LNCaP clone FGC (cell line): ENCODE measurements at regions not wholly inside any gene's neighbourhood (a gene's known extent, or its start where the extent isn't known, plus 50 kb on each side); places are given as distances from the start of the nearest gene placed in this dataset.

Source experiments
- DNase-seq: peaks from one replicate; pipeline ENCODE4 v3.0.0-alpha.2; 2011; ENCODE audit warnings: low read depth
- H3K4me3 ChIP-seq: 2 replicates; pipeline ENCODE4 v1.5.1; 2011; ENCODE audit warnings: mild to moderate bottlenecking, low read depth, low read length, control low read depth
- TF ChIP-seq, protein P1 (sequence below): IDR thresholded peaks from 2 replicates; pipeline ENCODE4 v1.5.1; 2012; ENCODE audit warnings: mild to moderate bottlenecking; ENCODE audit not compliant: control insufficient read depth, insufficient read depth; ENCODE audit errors: extremely low read depth

- TF ChIP-seq, protein P1, sequence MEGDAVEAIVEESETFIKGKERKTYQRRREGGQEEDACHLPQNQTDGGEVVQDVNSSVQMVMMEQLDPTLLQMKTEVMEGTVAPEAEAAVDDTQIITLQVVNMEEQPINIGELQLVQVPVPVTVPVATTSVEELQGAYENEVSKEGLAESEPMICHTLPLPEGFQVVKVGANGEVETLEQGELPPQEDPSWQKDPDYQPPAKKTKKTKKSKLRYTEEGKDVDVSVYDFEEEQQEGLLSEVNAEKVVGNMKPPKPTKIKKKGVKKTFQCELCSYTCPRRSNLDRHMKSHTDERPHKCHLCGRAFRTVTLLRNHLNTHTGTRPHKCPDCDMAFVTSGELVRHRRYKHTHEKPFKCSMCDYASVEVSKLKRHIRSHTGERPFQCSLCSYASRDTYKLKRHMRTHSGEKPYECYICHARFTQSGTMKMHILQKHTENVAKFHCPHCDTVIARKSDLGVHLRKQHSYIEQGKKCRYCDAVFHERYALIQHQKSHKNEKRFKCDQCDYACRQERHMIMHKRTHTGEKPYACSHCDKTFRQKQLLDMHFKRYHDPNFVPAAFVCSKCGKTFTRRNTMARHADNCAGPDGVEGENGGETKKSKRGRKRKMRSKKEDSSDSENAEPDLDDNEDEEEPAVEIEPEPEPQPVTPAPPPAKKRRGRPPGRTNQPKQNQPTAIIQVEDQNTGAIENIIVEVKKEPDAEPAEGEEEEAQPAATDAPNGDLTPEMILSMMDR, result no peak
- DNase-seq, result no peak
These were observed 130.8 kb downstream of the HMX1 start for GRCh38 chr4:8740666-8741395.

DNA sequence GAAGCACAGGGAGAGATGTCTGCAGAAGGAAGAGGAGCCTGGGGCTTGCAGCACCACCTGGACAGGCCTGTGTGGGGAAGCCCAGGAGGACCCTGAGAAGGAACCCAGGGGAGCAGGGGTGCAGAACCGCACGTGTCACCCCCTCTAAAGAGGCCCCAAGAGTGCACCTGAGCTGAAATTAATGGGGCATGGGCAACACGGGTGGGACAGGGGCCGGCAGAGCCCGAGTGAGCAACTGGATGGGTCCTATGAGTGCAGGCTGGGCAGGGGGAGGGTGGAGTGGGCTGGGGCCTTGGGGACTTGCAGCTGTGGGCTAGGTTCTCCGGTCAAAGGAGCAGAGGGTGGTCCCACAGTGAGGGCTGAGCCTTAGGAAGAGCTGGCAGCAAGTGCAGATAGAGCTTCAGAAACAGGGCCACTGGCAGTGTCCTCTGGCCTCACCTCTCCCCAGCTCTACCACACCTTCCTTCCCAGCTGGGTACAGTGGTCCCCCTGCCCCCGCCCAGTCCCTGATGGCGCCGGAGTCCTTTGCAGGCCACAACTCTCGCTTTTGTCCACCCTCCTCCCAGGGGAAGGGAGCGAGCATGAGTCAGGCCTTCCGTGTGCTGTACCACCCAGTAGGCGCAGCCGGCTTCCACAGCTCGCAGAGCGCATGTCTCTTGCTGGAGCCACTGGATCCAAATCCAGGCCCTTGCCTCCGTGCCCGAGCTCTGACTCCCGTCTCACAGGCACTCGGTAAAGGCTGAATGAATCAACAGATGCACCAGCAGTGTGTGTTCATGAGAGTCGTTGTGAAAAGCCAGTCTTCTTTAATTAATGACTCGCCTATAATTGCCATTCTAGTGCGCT lies 131.6 kb downstream of the HMX1 start:
- no peak for DNase-seq
- H3K4me3 ChIP-seq, result no peak overlapping the region
- TF ChIP-seq, protein P1, result no peak

More at GRCh38 chr4:8740666-8741395, 130.8 kb downstream of the HMX1 start:
- no peak overlapping the region for H3K4me3 ChIP-seq

DNA sequence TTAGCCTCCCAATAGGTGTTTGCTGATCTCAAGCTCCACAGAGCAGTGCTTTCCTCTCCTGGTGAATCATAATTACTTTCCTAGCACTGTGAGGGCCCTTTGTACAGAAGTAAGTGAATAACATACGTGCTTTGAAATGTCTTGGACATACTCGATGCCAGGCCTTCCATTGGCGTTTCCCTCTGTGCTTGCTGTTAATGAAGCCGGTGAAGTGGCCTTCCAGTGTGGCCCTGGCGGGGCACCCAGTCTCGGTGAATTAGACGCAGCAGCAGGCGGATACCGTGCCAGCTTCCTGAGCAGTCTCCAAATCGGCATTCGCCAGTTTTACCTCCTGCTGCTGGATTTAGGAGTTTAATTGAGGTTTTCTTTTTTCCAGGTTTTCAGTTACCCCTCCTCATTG lies 132.3 kb downstream of the HMX1 start:
- no peak overlapping the region for H3K4me3 ChIP-seq
- DNase-seq, result no peak
- TF ChIP-seq, protein P1, result no peak

DNA sequence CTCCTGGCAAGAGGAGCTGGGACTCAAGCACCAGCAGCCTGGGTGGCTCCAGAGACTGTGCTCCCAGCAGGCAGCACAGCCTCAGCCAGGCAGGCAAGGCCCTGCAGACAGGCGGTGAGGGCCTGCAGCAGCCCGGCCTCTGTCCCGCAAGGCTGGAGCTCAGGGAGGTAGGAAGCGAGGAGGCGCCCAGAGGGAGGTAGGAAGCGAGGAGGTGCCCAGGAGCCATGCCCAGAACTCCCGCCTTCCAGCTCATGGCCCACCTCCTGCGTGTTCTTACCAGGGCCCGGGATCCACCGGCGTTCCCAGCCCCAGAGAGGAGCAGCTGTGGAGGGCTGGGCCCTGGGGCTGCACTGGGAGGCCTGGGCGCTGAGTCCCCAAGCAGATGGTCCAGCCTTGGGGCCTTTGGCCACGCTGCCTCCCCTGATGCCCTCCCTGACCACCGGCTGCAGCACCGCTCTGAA lies 133.1 kb downstream of the HMX1 start:
- no peak overlapping the region for H3K4me3 ChIP-seq
- TF ChIP-seq, protein P1, result no peak
- no peak for DNase-seq

DNA sequence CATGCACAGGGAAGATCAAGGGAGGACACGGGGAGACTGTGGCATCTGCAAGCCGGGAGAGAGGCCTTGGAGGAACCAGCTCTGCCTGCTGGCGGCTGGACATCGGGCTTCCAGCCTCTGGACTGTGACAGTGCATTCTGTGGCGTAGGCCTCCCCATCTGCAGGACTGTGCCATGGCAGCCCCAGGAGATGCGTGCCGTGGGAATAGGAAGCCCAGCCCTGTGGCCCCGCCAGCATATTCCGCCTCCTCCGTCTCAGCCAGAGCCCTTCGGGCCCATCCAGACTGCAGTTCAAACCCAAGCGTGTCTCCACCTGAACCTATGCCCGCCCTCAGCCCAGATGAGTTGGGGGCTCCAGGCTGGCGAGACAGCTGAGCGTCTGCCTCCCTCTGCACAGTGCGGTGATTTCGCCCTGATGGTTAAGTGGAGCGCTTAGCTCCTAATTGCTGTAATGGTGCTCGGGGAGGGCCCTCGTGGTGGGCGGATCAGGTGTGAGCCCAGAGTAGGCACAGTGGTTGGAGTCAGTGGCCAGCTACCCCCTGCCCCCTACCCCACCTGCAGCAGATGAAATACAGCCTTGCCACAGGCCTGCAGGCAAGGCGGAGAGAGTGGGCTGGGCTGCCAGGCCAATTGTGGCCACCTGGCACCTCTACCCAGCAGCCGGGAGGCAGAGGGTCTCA lies 133.9 kb downstream of the HMX1 start:
- no peak for DNase-seq
- no peak overlapping the region for H3K4me3 ChIP-seq

DNA sequence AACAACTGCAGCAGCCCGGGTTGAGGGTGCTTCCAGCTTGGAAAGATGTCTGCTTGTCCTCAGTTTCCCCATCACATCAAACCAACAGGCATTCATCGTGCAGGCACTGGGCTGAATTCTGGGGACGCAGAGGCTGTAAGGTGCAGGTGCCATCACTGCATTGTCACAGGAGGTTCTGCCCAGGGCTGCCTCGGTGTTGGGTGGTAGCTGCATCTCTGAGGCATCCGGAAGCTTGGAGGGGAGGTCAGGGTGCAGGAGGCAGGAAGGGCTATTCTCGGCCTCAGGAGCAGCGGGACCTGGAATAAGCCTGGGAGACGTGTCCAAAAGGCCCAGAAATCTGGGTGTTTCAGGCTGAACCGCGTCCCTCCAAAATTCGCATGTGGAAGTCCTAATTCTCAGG lies 134.6 kb downstream of the HMX1 start:
- TF ChIP-seq, protein P1, result no peak
- H3K4me3 ChIP-seq, result no peak overlapping the region
- no peak for DNase-seq

More for the DNA sequence above, 133.9 kb downstream of the HMX1 start:
- TF ChIP-seq, protein P1, result no peak
